GM21825 (cell line): ENCODE measurements at regions not wholly inside any gene's neighbourhood (a gene's known extent, or its start where the extent isn't known, plus 50 kb on each side); places are given as distances from the start of the nearest gene placed in this dataset.

Experiments used
- ATAC-seq: cut with Tn5 transposase; IDR thresholded peaks from one replicate; pipeline ENCODE4 v1.9.1; 2021; ENCODE audit warnings: mild to moderate bottlenecking, moderate library complexity; ENCODE audit not compliant: unreplicated experiment

DNA sequence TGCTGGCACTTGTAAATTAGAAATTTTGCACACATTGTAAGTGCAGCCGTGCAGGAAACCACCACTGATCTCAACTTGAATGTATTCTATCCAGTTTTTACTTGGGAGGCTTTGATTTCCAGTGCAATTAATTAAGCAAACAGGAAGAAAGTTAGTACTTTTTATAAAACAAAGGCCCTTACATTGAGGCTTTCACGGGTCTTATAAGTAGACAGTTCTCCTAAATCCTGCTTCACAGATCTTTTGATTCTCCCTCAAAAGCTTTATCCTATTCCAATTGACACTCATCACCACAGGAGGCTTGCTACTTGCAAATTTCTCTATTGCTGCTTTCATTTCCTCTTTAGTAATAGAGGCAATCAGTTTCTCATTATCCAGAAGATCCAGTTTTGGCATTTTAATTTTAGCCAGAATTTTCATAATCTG is 90.1 kb downstream of the ERCC5 start:
- ATAC-seq, result no peak

DNA sequence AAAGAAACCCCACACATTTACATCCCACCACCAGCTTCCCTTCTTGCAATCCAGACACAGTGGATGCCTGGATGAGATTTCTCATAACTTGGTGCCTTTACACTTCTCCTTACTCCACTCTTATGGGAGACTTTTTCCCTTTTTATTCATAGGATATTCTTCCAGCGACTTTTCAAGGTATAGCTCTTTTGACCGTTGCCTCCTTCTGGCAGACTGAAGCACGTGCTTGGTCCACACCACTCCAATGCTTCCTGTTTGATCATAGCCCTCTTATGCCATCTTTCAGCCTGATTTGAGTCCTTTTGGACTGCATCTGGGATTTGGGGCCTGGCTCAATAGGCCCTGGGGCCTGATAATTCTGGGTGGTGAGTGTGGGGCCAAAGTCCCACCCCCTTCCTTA is 87.7 kb downstream of the ERCC5 start:
- no peak for ATAC-seq

DNA sequence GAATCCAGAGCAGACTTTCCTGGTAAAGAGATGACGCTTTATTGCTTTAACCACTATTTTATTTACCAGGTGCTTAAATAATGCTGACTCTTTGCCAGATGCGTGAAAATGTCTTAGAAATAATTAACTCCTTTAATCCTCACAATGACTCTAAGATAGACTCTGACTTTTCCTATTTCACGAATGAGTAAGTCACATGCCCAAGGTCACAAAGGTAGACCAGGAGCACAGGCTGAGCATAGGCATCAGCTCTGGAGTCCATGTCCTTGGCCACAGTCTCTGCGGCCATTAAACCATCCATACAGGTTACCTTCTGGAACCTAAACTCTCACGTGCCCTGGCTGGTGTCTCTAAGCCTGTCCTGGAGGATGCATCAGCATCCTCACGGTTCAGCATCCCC is 87.3 kb downstream of the ERCC5 start:
- no peak for ATAC-seq

DNA sequence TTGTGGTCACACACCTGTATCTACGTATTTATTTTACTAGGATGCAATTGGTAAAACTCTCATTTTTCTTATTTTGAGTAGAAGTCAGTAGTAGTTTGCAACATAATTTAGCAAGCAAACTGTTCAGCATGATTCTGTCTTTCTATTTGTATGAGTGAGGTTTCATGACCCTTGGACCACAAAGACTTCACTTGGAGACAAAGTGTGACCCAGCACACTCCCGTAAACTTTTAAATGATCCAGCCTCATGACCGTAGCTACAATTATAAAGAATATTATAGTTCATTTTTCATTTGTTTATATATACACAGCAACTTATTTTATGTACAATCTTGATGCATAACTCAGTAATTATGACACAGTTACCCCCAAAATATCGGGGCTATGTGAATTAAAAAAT is 86.5 kb downstream of the ERCC5 start:
- no peak for ATAC-seq

DNA sequence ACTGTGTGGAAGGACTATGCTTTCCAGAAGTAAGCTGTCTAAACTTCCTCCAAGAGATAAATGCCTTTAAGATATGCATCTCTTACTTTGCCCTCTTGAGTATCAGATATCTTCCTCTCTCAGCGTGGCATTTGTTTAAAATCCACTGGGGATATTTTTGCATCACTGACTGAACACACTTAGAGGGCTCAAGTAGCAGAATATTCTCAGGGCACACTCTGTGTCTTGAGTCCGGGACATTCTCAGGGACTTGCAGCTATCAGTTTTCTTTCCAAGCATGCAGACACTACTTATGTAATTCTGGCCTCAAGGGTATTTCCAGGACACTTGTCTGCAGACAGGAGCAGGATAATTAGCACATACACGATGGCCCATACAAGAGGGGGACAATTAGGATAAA is 84.7 kb downstream of the ERCC5 start:
- ATAC-seq, result no peak

DNA sequence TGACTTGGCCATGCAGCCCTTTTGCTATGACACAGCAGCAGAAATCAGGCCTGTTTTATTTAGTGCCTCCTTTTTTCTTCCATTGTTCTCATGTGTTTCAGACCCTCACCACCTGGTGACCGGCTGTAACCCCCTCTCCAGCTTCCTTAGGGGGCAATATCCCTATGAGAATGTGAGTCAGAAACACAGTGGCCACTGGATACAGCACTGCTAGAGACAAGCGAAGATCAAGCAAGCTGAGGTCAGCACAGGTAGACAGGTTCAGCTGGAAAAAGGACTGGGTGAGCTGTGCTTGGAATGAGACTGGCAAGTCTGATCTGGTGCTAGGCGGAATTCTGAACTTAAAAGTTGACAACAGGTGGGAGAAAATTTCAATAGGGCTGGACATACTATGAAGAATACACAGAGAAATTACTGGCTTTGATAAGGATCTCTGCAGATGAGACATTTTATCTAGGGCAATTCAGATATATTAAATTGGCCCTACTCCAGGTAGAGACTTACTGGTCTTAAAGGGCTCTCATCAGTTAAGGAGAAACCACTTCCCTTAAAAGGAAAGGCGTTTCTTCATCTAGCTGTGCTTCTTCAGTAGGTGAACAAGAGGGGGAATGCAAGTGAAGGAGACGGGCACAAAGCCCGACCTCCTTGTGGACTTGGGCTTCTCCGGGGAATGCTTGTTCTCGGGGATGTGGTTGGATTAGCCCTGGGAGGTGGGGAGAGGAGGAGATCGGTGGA is 83.3 kb downstream of the ERCC5 start:
- ATAC-seq, result no peak
